NCI-H446 (cell line): ENCODE measurements at regions not wholly inside any gene's neighbourhood (a gene's known extent, or its start where the extent isn't known, plus 50 kb on each side); places are given as distances from the start of the nearest gene placed in this dataset.
"Not testable (repeated sequence)": the region's sequence is repeated elsewhere in the genome, so short reads cannot be mapped to it uniquely, and the experiment has no call there.

Experiments
- DNase-seq, 2 experiments: peaks; one replicate each; lab custom pipeline; 2025; lab: John Stamatoyannopoulos, UW

GRCh38 chr7:13092708-13093005 lies 405.2 kb downstream of the ARL4A start:
- no peak for DNase-seq

GRCh38 chr7:13093160-13093559 lies 405.7 kb downstream of the ARL4A start:
- no peak for DNase-seq

- no peak for DNase-seq
These were observed 410.1 kb downstream of the ARL4A start for GRCh38 chr7:13097499-13097898.

GRCh38 chr7:13098161-13098560 lies 410.7 kb downstream of the ARL4A start:
- DNase-seq, result no peak

GRCh38 chr7:13099154-13099795 lies 411.8 kb downstream of the ARL4A start:
- DNase-seq, result no peak

- DNase-seq, result no peak
These were observed 416.7 kb downstream of the ARL4A start for GRCh38 chr7:13104128-13104527.

GRCh38 chr7:13105209-13105608 lies 417.8 kb downstream of the ARL4A start:
- DNase-seq, result no peak

- no peak for DNase-seq
These were observed 419.1 kb downstream of the ARL4A start for GRCh38 chr7:13106513-13106912.

GRCh38 chr7:13107291-13107690 lies 419.9 kb downstream of the ARL4A start:
- no peak for DNase-seq

- no peak for DNase-seq
These were observed 420.6 kb downstream of the ARL4A start for GRCh38 chr7:13108061-13108460.

GRCh38 chr7:13109201-13109600 lies 421.8 kb downstream of the ARL4A start:
- DNase-seq, result no peak

GRCh38 chr7:13110107-13110506 lies 422.7 kb downstream of the ARL4A start:
- no peak for DNase-seq

- no peak for DNase-seq
These were observed 423.8 kb downstream of the ARL4A start for GRCh38 chr7:13111230-13111629.

GRCh38 chr7:13114240-13114639 lies 426.8 kb downstream of the ARL4A start:
- not testable (repeated sequence) for DNase-seq

GRCh38 chr7:13115157-13115772 lies 427.8 kb downstream of the ARL4A start:
- DNase-seq, result no peak

- DNase-seq, result no peak
These were observed 428.4 kb downstream of the ARL4A start for GRCh38 chr7:13115855-13116254.

- no peak for DNase-seq
These were observed 429.7 kb downstream of the ARL4A start for GRCh38 chr7:13117103-13117502.

- no peak for DNase-seq
These were observed 430.2 kb downstream of the ARL4A start for GRCh38 chr7:13117592-13117991.

GRCh38 chr7:13124629-13125028 lies 437.2 kb downstream of the ARL4A start:
- DNase-seq, result not testable (repeated sequence)

- DNase-seq, result no peak
These were observed 438.9 kb downstream of the ARL4A start for GRCh38 chr7:13126347-13126746.

GRCh38 chr7:13130321-13130720 lies 442.9 kb downstream of the ARL4A start:
- DNase-seq, result no peak

- DNase-seq, result not testable (repeated sequence)
These were observed 443.5 kb downstream of the ARL4A start for GRCh38 chr7:13130906-13131305.

- DNase-seq, result no peak
These were observed 444.9 kb downstream of the ARL4A start for GRCh38 chr7:13132314-13132713.

GRCh38 chr7:13136345-13136744 lies 448.9 kb downstream of the ARL4A start:
- DNase-seq, result not testable (repeated sequence)
